Heart left ventricle (tissue), 16 donors: ENCODE measurements at regions not wholly inside any gene's neighbourhood (a gene's known extent, or its start where the extent isn't known, plus 50 kb on each side); places are given as distances from the start of the nearest gene placed in this dataset.

Source experiments
- ATAC-seq, 4 donors: fragments of 200-7000 bp; cut with Tn5 transposase; one replicate each; pipeline ENCODE4 v1.9.1; 2020 to 2022; ENCODE audit warnings: moderate library complexity in 4 of 4, mild to moderate bottlenecking in 3 of 4, moderate number of reproducible peaks in 1 of 4
- DNase-seq, 5 donors: peaks; one replicate each; pipeline ENCODE4 v3.0.0-alpha.2; 2020
- H3K27ac ChIP-seq, 12 donors: fragments of 200-600 bp; sonication (generic) in 4 of 12; one replicate each; pipeline versions ENCODE4 v1.5.0 to v1.8.0; 2016 to 2022; ENCODE audit warnings: mild to moderate bottlenecking in 2 of 12
- H3K27me3 ChIP-seq, 9 donors: fragments of 200-600 bp; sonication (generic) in 2 of 9; one replicate each; pipeline versions ENCODE4 v1.5.1 to v1.8.0; 2016 to 2022; ENCODE audit warnings: mild to moderate bottlenecking in 3 of 9
- H3K36me3 ChIP-seq, 9 donors: fragments of 200-600 bp; sonication (generic) in 2 of 9; one replicate each; pipeline versions ENCODE4 v1.5.0 to v1.8.0; 2018 to 2022; ENCODE audit warnings: mild to moderate bottlenecking in 2 of 9
- H3K4me1 ChIP-seq, 12 donors: fragments of 200-600 bp; sonication (generic) in 4 of 12; one replicate each; pipeline versions ENCODE4 v1.5.0 to v1.8.0; 2016 to 2022; ENCODE audit warnings: mild to moderate bottlenecking in 3 of 12
- H3K4me3 ChIP-seq, 12 donors: fragments of 200-600 bp; sonication (generic) in 4 of 12; one replicate each; pipeline versions ENCODE4 v1.5.0 to v1.8.0; 2017 to 2022; ENCODE audit warnings: mild to moderate bottlenecking in 9 of 12, moderate library complexity in 4 of 12
- H3K9me3 ChIP-seq, 12 donors: fragments of 200-600 bp; sonication (generic) in 4 of 12; one replicate each; pipeline versions ENCODE4 v1.5.0 to v1.8.0; 2016 to 2022; ENCODE audit warnings: mild to moderate bottlenecking in 1 of 12
- CTCF ChIP-seq, 12 donors: fragments of 200-600 bp; sonication (generic) in 4 of 12; IDR thresholded peaks; one replicate each; pipeline versions ENCODE4 v1.5.0 to v1.8.0; 2018 to 2022; ENCODE audit warnings: antibody characterized with exemption in 12 of 12, mild to moderate bottlenecking in 5 of 12
- POLR2A ChIP-seq, 2 donors: fragments of 450-650 bp; IDR thresholded peaks; one replicate each; pipeline ENCODE4 v1.6.1; 2017; ENCODE audit warnings: antibody characterized with exemption in 2 of 2, mild to moderate bottlenecking in 2 of 2, moderate library complexity in 2 of 2
- WGBS, 4 donors: extraction: QIAGEN DNeasy Blood & Tissue Kit in 2 of 4; methylation state at CpG; one replicate each; pipeline versions ENCODE4 v1.1.5 to v1.1.7; 2013 to 2018; 5-methylcytosine and 5-hydroxymethylcytosine counted together
- intact Hi-C, 10 donors: fragments of 100-400 bp; cut with DNase I; formaldehyde crosslinking; loops; one replicate each; pipeline versions ENCODE4 v1.11.1 to v1.14.2; 2022
- donor health status: ischemic (EF 13 %, LVEDD 7.1; RV severe dilation, severe dysfunction).
- donor health status: healthy with polysubstance abuse.
- donor health status: DM: no; HTN: yes; CAD: no.
- donor health status: DM: no; HTN: no; CAD: no.
- donor health status: ischemic (EF 25% LVEDD 6.9; RV normal size, moderate dysfunction).
- donor health status: ischemic (EF 25% LVEDD 5.7; RV mildly dilated, moderate dysfunction).
- donor health status: healthy.
- donor health status: DM: yes; HTN: yes; CAD: no.
- donor health status: ischemic (EF 35%, LVEDD 5.7; RV mildly dilated, moderate dysfunction).
- donor health status: nonischemic (EF 11% LVEDD 7.7; RV severe dilation, severe dysfunction).
- donor health status: DM: yes; HTN: yes; CAD: no.
- donor health status: PGD.
- donor health status: ischemic (EF 29% LVEDD 5.4; RV normal size, mild dysfunction).
- donor health status: nonischemic (EF 23%, LVEDD 6.1; RV moderate dilation, normal function).

- ATAC-seq (no peak), DNase-seq (no peak)
- peak overlapping the region; percentile 94 to 100 (median 97) for H3K27ac ChIP-seq
- H3K4me1 ChIP-seq = peaks cover 6 to 53% (median 26%) of the 10 kb centered on the region in 12 donors
- H3K36me3 ChIP-seq = no peaks in the 10 kb centered on the region
- peak overlapping the region in 10 of 12 donors; percentile 29 to 63 (median 56) for H3K4me3 ChIP-seq
- H3K27me3 ChIP-seq = no peaks in the 10 kb centered on the region
- intact Hi-C loops = loop anchor here in 9 of 10 donors (2.0 to 10.0 kb wide), 23 partner anchors 46 to 957 kb away; partner anchors contain the start of genes PDS5B (in 7 of the 9), STARD13 (in 4 of the 9), KL (in 2 of the 9) and RFC3 (in 1 of the 9)
- 67 to 74% (median 73%) methylated on average over 3 of the region's 3 CpGs for WGBS, 4 donors
- TF ChIP-seq POLR2A (IDR thresholded peaks at IDR 0.05) (no peak), CTCF (IDR thresholded peaks at IDR 0.05) (no peak)
- H3K9me3 ChIP-seq = no peaks in the 10 kb centered on the region
Measured at GRCh38 chr13:33543631-33544265, 258.2 kb upstream of the STARD13 start.

GRCh38 chr13:33544308-33544707 lies 258.8 kb upstream of the STARD13 start:
- intact Hi-C loops = loop anchor here in 9 of 10 donors (2.0 to 10.0 kb wide), 18 partner anchors 47 to 957 kb away; partner anchors contain the start of genes KL (in 2 of the 9), PDS5B (in 1 of the 9) and RFC3 (in 1 of the 9)
- no peak for ATAC-seq
- Histone ChIP-seq H3K9me3 (no peaks in the 10 kb centered on the region), H3K4me1 (peaks cover 6 to 53% (median 26%) of the 10 kb centered on the region in 12 donors), H3K27me3 (no peaks in the 10 kb centered on the region), H3K36me3 (no peaks in the 10 kb centered on the region), H3K27ac (peak overlapping the region in 11 of 12 donors; percentile 94 to 100 (median 97)), H3K4me3 (no peak overlapping the region)
- TF ChIP-seq CTCF (IDR thresholded peaks at IDR 0.05) = no peak
- no peak for TF ChIP-seq POLR2A (IDR thresholded peaks at IDR 0.05)
- no peak for DNase-seq
- WGBS, 4 donors = 67 to 82% (median 74%) methylated on average over 3 of the region's 3 CpGs

- intact Hi-C loops = loop anchor here in 7 of 10 donors (2.0 to 10.0 kb wide), 10 partner anchors 67 to 901 kb away; partner anchors contain the start of genes KL (in 1 of the 7) and RFC3 (in 1 of the 7)
- H3K4me3 ChIP-seq = no peak overlapping the region
- peaks cover 6 to 48% (median 25%) of the 10 kb centered on the region in 12 donors for H3K4me1 ChIP-seq
- H3K9me3 ChIP-seq = no peaks in the 10 kb centered on the region
- 90 to 96% (median 93%) methylated on average over 3 of the region's 3 CpGs for WGBS, 4 donors
- no peak for DNase-seq
- H3K27me3 ChIP-seq = no peaks in the 10 kb centered on the region
- H3K27ac ChIP-seq = peak overlapping the region in 4 of 12 donors; percentile 2 to 99 (median 97)
- ATAC-seq = no peak
- H3K36me3 ChIP-seq = no peaks in the 10 kb centered on the region
- no peak for TF ChIP-seq CTCF (IDR thresholded peaks at IDR 0.05)
Measured at GRCh38 chr13:33545492-33545891, 259.9 kb upstream of the STARD13 start.

- no peak overlapping the region for H3K27ac ChIP-seq
- DNase-seq = no peak
- intact Hi-C loops = loop anchor here in 5 of 10 donors (5.0 to 10.0 kb wide), 8 partner anchors 65 to 902 kb away; partner anchors contain the start of genes KL (in 1 of the 5) and RFC3 (in 1 of the 5)
- H3K36me3 ChIP-seq = no peaks in the 10 kb centered on the region
- H3K27me3 ChIP-seq = no peaks in the 10 kb centered on the region
- 27 to 36% (median 30%) methylated on average over 1 of the region's 1 CpG for WGBS, 4 donors
- no peak for ATAC-seq
- peaks cover 0 to 33% (median 13%) of the 10 kb centered on the region in 12 donors for H3K4me1 ChIP-seq
- no peak overlapping the region for H3K4me3 ChIP-seq
- no peaks in the 10 kb centered on the region for H3K9me3 ChIP-seq
- TF ChIP-seq CTCF (IDR thresholded peaks at IDR 0.05) = no peak
- TF ChIP-seq POLR2A (IDR thresholded peaks at IDR 0.05) = no peak
Measured at GRCh38 chr13:33547035-33547434, 261.5 kb upstream of the STARD13 start.
